ENCODE measurements at regions not wholly inside any gene's neighbourhood (a gene's known extent, or its start where the extent isn't known, plus 50 kb on each side); places are given as distances from the start of the nearest gene placed in this dataset.

GRCh38 chr5:57700484-57700883 lies 217.9 kb upstream of the ACTBL2 start:
- TF ChIP-seq CTCF (IDR thresholded peaks at IDR 0.05; ENCODE audit: poor library complexity) = no peak
- no peak for TF ChIP-seq EZH2 (IDR thresholded peaks at IDR 0.05; ENCODE audit: borderline replicate concordance)

All from hepatocyte (in vitro differentiated cells).